Left ventricle myocardium inferior (tissue), 1 donor: ENCODE measurements at regions not wholly inside any gene's neighbourhood (a gene's known extent, or its start where the extent isn't known, plus 50 kb on each side); places are given as distances from the start of the nearest gene placed in this dataset.

Experiments used
- DNase-seq: peaks from one replicate; pipeline ENCODE4 v3.0.0-alpha.2; 2020
- H3K27ac ChIP-seq: fragments of 200-600 bp; replicated peaks from 2 replicates; pipeline ENCODE4 v1.8.0; 2021
- H3K27me3 ChIP-seq: fragments of 200-600 bp; 2 replicates; pipeline ENCODE4 v1.8.0; 2021; ENCODE audit warnings: low read depth
- H3K36me3 ChIP-seq: fragments of 200-600 bp; 2 replicates; pipeline ENCODE4 v1.8.0; 2021
- H3K4me1 ChIP-seq: fragments of 200-600 bp; 2 replicates; pipeline ENCODE4 v1.8.0; 2021
- H3K4me3 ChIP-seq: fragments of 200-600 bp; 2 replicates; pipeline ENCODE4 v1.8.0; 2021; ENCODE audit warnings: mild to moderate bottlenecking, moderate library complexity
- H3K9me3 ChIP-seq: fragments of 200-600 bp; replicated peaks from 2 replicates; pipeline ENCODE4 v1.8.0; 2021
- CTCF ChIP-seq: fragments of 200-600 bp; IDR thresholded peaks from 2 replicates; pipeline ENCODE4 v1.8.0; 2021; ENCODE audit warnings: antibody characterized with exemption, mild to moderate bottlenecking, borderline replicate concordance
- intact Hi-C: fragments of 100-400 bp; cut with micrococcal nuclease; formaldehyde crosslinking; loops from one replicate; pipeline ENCODE4 v1.11.0; 2022
- donor health status: DM: no; HTN: yes; CAD: no; lungs with severe emphysema.

- Histone ChIP-seq H3K4me3 (no peak overlapping the region), H3K9me3 (peaks cover 18% of the 10 kb centered on the region), H3K27me3 (no peaks in the 10 kb centered on the region), H3K27ac (no peak overlapping the region), H3K36me3 (no peaks in the 10 kb centered on the region), H3K4me1 (peaks cover 5% of the 10 kb centered on the region)
- TF ChIP-seq CTCF: no peak
- intact Hi-C loops: no loop called here
- DNase-seq: no peak
Measured at GRCh38 chr14:66432334-66432733, 53.8 kb upstream of the CCDC196 start.

DNA sequence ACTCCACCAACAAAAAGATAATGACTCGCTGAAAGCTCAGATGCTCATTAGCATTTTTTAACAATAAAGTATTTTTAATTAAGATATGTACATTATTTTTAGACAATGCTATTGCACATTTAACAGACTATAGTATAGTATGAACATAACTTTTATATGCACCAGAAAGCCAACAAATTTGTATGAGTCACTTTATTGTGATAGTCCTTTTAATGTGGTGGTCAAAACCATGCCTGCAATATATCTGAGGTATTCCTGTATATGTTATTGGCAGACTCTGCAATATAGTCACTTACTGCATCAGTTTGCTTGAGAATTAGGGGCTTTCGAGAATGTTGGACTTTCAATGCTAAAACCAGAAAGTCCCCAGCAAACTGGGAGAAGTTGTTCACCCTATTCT, 51.7 kb upstream of the CCDC196 start:
- no peaks in the 10 kb centered on the region for H3K27me3 ChIP-seq
- peaks cover 40% of the 10 kb centered on the region for H3K9me3 ChIP-seq
- DNase-seq: no peak
- no peaks in the 10 kb centered on the region for H3K36me3 ChIP-seq
- peaks cover 5% of the 10 kb centered on the region for H3K4me1 ChIP-seq
- H3K27ac ChIP-seq: no peak overlapping the region
- no peak for TF ChIP-seq CTCF
- H3K4me3 ChIP-seq: no peak overlapping the region
- intact Hi-C loops: no loop called here

DNA sequence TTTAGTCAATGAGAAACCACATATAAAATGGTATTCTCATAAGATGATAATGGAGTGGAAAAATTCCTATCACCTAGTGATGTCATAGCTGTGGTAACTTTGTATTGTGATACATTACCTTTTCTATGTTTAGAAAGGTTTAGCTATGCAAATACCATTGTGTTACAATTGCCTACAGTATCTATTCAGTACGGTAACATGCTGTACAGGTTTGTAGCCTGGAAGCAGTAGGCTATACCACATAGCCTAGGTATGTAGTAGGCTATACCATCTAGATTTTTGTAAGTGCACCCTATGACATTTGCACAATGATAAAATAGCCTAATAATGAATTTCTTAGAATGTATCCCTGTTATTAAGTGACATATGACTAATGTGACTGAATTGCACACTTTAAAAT, 50.5 kb upstream of the CCDC196 start:
- Histone ChIP-seq H3K27ac (no peak overlapping the region), H3K4me1 (peaks cover 5% of the 10 kb centered on the region), H3K4me3 (no peak overlapping the region), H3K9me3 (peaks cover 51% of the 10 kb centered on the region), H3K27me3 (no peaks in the 10 kb centered on the region), H3K36me3 (no peaks in the 10 kb centered on the region)
- TF ChIP-seq CTCF: no peak
- DNase-seq: no peak
- intact Hi-C loops: no loop called here
